GM11168 (cell line): ENCODE measurements at regions not wholly inside any gene's neighbourhood (a gene's known extent, or its start where the extent isn't known, plus 50 kb on each side); places are given as distances from the start of the nearest gene placed in this dataset.
"Not testable (repeated sequence)": the region's sequence is repeated elsewhere in the genome, so short reads cannot be mapped to it uniquely, and the experiment has no call there.

Source experiments
- in situ Hi-C: fragments of 300-500 bp; cut with MboI; formaldehyde crosslinking; loops from one replicate; pipeline ENCODE4 v1.12.0; 2022; ENCODE audit warnings: low sequenced_read_pairs; ENCODE audit not compliant: unreplicated experiment

DNA sequence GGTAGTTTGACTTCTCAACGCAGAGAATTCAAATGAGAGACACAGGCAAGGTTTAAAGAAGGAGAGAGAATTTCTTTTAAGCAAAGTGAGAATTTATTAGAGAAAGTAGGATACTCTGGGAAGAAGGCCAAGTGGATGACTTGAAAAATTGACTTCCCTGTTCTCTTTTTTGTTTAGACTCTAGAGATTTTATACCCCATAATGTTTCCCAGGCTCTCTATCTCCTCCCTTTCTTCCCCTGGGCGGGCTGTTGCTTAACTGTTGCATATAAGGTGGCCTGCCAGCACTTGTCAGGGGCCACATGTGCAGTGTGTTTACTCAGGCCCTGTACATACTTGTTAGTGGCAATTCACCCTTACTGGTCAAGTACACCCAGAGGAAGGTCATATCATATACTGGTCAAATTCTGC is 403.7 kb downstream of the SLC6A15 start:
- in situ Hi-C loops = no loop called here

DNA sequence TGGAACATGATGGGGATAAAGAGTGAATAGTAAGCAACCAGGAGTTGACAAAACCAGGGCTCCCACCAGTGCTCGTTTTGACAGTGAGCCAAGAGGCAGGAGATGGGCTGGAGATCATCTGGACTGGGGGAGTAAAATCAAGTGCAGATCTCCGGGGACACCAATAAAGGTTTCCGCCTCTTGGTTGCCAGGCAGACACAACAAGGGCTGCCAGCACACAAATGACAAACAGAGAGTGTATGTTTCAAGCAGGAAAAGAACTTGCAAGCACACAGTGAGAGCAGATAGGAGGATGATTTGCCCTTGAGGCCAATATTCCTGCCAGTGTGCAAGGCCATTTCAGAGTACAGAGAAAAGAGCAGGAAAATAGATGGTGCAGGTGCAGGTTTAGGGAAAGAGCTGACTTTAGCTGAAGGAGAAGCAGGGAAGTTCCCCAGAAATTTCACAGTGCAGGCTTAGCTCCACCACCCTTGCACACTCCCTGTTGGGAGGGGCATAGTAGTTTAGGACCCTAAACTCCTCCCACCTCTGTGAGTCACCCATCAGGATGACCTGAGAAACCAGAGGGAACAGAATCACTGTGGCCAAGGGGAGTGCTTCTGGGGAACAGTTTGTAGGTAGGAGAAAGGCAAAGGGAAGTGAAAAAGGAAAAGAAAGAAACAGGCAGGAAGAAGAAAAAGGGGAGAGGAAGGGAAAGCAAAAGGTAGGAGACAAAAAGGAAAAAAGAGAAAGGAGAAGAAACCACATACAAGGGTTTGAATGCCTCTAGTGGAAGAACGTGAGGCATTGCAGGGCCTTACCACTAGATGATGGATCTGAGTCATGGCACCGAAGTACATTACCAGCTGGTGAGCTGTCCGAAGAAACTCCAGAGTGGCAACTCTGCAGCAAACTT is 404.4 kb downstream of the SLC6A15 start:
- in situ Hi-C loops = no loop called here

DNA sequence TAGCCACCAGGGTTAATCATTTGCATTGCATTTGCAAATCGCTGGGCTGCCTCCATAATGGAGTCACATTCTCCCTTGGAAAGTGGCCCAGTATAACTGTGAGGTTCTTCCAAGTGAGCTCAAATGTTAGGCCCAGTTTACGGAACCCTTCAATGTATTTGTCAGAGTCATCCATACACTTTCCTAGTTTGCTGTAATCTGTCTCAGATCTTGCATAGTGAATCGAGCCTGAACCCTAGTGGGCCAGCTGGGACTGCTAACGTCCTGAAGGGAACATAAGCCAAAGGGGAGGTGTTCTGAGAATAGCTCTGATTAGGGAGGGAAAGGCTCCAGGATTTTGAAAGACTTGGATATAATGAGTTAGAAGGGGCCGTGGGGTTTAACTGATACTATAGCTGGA is 406.3 kb downstream of the SLC6A15 start:
- in situ Hi-C loops = no loop called here

DNA sequence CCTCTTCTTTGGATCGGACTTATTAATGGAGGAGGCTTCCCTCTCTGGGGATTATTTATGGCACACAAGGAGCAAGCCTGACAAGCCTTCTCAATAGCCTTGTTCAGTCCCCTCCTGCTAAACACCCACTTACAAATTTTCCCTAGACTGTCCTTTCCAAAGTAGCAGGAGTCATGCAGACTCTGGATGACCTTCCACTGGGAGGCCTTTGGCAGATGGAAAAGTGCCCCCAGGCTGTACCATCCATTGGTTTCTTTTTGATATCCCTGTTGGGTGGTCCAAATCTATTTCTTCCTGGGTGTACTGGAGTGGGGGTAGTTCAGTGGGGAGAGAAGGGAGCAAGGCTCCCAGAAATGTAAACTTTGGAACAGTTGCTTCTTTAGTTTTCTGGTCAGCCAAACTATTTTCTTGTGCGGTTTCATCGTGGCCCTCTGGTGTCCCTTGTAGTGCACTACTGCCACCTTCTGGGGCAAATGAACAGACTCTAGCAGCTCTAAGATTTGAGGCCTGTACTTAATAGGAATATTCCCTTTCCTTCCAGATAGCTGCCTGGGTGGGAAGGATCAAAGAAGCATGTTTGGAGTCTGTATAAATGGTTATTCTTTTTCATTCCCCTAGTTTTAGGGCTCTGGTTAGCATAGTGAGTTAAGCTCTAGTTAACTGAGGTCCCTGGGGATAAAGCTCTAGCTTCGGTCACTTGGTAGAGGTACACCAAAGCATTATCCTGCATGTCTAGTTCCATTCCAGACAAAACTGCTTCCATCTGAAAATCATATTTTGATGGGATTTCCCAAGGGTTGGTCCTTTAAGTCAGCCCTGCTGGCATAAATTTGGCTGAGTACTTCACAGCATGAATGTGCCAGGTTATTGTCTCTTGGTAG is 409.5 kb downstream of the SLC6A15 start:
- in situ Hi-C loops = no loop called here

DNA sequence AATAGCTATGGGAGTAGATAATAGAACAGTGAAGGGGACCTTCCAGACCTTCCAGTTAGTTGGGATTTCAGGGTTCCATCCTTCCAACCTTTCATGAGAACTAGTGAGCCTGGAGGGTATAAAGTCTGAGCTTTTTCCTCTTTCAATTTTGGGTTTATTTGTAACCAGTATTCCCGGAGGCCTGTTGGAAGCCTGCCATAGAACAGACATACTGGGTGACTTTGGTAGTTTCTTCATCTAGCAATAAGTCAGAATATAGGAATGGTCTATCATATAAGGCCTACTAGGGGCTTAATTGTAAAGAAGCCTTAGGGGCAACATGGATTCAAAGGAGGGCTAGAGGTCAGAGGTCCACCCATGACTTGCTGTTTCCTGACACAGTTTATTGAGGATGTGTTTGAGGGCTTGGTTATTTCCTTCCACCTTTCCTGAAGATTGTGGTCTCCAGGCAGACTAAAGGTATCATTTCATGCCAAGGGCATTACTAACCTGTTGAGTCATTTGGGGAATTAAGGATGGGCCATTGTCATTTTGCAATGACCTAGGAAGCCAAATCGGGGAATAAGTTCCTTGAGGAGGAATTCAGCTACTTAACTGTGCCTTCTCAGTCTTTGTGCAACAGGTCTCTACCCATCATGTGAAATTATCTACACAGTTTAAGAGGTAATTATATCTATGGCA is 410.3 kb downstream of the SLC6A15 start:
- in situ Hi-C loops = no loop called here

DNA sequence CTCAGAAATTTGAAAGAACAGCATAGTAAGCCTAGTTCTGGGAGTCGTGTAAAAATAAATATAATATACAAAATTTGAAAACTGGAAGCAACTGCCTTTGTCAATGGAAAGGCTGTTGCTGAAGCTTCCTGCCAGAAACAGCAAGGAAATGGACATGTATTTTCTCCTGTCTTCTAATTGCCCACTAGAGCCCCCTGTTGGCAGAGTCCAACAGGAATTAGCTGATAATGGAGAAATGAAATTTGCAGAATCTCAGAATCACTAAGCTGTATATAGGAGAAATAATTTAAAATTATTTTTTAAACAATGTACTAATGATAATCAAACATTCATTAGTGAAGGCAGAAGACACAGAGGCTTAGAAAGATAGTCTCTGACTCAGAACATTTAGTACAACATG is 414.8 kb downstream of the SLC6A15 start:
- in situ Hi-C loops = no loop called here

DNA sequence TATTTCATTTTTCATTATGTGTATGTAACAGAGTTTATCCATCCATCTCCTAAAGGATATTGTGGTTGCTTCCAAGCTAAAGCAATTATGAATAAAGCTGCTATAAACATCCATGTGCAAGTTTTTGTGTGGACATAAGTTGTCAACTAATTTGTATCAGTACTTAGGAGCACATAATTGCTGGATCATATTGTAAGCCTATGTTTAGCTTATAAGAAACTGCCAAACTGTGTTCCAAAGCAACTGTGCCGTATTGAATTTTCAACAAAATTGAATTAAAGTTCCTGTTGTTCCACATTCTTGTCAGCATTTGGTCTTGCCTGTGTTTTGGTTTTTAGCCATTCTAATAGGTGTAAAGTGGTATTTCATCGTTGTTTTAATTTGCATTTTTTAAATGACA is 416.9 kb downstream of the SLC6A15 start:
- in situ Hi-C loops = no loop called here

DNA sequence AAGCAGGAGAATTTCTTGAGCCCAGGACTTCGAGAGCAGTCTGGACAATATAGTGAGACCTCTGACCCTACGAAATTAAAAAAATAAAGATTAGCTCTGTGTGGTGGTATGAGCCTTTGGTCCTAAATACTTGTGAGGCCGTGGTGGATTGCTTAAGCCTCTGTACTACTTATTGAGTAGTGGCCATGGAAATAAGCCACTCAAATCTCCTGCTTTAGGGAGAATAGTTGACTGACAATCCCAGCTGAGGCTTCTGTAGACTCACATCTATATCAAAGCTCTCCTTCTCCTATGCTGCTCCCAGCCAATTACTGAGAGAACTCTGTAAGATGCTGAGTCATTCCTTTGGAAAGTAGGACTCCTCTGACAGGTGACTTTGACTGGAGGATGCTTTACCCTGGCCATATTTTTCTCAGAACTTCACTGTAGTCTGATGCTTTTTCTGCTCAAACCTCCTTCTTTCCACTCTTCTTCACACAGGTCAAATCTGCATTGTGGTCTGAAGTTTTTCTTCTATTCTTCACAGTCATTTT is 420.2 kb downstream of the SLC6A15 start:
- in situ Hi-C loops = no loop called here

DNA sequence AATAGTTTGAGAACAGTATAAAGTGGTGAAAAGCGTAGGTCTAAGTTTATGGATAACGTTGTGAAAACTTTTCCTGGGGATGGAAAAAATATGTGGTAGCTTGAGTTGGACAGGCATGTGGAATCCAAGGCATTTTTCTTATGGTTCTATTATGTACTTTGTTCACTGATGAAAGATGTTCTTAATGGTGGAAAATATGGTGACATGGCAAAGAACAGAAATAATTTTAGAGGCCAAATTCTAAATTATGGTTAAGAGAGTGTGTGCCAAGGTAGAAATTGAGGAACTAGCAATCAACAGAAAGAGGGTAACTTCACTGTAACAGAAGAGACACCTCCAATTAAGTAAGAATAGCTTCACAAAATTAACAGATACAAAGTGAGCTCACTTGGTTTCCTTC is 427.8 kb downstream of the SLC6A15 start:
- in situ Hi-C loops = no loop called here

DNA sequence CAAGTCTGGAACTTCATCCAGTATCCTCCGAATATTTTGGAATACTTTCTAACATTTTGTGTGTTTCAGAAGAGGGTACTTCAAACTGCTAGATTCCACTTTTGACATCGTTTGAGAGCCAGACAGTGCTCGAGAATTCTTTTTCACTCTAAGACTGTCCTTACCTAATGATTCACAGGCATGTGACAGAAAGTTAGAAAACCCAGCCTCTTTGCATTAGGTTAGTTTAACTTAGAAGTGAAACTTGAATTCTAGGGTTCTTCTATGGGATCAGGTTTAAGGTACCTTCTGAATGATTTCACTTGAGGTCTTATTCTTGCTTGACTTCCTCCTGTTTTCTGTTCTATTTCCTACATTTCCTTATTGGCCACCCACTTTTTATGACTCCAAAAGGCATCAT is 431.8 kb downstream of the SLC6A15 start:
- in situ Hi-C loops = no loop called here

DNA sequence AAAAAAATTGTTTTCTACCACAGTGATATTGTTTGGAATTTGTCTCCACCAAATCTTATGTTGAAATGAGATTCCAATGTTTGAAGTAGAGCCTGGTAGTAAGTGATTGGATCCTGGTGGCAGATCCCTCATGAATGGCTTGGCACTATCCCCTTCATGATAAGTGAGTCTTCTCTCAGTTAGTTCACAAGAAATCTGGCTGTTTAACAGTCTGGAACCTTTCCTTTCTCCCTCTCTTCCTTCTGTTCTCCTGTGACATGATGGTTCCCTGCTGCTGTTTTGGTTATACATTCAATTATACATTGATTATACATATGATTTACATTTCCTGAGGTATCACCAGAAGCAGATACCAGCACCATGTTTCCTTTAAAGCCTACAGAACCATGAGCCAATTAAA is 442.2 kb downstream of the SLC6A15 start:
- in situ Hi-C loops = no loop called here

DNA sequence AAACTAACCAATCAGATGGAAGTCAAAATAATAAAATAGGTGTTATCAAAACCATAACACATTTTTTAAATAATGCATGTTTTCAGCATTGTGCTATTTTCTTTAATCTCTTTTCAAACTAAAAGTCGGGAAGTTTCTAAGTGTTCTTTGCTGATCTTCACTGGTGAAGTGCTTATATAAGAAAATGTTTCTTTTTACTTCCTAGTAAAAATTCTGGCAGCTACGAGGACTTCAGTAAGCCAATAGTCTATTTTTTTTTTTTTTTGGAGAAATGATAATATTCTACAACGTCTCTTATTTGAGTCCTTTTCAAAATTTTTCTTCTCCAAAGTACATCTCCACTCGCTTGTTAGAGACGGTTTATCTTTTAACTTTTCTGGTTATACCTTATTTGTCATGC is 448.0 kb downstream of the SLC6A15 start:
- in situ Hi-C loops = no loop called here

DNA sequence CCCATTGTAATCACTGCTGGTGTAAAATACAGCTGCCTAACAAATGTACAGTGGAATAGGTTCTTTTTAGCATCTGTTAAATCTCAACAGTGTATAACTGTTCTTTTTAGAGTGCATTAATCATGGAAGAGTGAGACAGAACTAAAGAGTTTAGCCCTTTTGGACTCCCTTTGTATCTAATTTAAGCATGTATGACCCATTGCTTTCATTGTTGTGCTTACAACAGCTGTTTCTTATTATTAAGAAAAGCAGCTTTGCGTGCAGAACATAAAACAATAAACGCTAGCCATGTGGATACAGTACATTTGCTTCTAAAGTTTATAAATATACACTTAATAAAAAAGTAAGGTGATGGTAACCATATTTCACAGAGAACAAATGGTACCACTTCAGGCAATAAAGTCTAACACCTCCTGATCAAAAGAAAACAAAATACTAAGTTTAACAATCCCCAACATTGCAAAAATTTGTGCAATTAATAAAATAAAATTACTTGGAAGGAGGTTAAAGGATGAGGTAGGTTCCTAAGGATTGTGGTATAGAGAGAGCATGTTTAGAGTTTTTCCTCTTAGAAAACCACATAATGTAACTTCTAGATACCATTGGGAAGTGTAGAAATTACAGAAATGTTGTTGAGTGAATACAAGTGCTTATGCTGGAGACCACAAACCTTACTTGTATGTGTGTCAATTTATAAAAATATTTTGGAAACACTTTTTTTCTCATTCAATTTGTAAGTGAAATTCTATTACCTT is 448.7 kb downstream of the SLC6A15 start:
- in situ Hi-C loops = no loop called here

DNA sequence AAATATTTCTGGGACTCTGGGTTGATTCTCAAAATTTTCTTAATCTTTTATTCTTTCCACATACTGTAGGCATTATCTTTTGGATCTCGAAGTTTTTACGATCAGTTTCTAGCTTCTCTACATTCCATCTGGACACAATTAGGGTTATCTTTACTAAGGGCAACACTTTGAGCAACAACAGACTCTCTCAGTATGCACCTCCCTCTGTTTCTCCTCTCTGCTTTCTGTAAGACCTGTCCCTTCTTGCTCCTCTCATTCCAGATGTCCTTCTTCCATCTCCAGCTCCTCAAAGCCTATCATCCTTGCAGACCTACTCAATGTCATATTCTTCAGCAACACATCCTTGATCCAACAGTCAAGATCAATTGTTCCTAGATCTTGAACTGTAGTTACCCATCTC is 457.0 kb downstream of the SLC6A15 start:
- in situ Hi-C loops = no loop called here

DNA sequence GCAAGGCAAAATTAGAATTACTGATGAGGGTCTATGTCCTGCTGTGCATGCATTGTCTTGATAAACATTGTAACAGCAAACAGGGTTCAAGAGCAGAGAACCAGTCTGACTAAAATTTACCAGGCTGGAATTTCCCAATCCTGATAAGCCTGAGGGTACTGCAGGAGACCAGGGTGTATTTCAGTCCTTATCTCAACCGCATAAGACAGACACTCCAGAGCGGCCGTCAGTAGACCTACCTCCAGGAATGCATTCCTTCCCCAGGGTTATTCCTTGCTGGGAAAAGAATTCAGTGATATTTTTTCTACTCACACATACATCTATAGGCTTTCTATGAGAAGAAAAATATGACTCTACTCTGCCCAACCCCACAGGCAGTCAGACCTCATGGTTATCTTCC is 466.1 kb downstream of the SLC6A15 start:
- in situ Hi-C loops = not testable (repeated sequence)

DNA sequence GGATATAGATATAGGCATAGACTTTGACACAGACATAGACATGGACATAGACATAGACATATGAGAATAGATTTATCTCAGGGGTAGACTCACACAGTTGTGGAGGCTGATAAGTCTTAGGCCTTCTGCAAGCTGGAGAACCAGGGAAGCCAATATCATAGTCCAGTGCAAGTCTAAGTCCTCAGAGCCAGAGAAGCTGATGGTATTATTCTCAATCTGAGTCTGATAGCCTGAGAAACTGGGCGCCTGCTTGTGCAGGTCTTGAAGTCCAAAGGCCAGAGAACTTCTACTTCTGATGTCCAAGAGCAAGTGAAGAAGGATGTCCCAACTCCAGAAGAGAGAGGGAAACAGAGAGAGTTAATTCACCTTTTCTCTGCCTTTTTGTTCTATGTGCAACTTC is 476.5 kb downstream of the SLC6A15 start:
- in situ Hi-C loops = no loop called here

DNA sequence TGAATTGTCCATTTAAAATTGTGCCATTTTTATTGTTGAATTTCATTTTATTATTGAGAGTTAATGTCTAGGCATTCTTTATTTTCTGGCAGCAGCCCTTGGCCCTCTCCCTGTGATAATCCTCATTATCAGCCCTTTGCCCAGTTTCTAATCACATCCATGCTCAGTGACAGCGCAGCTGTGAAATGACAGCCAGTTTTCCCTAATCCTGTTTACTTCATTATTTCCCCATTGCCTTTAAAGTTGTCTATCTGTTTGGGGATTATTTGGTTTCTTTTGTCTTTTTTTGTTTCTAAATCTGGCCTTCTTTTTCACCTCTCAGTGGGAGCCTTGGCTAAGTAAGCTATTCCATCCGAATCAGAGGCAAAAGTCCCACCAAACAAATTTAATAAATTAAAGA is 476.9 kb downstream of the SLC6A15 start:
- in situ Hi-C loops = no loop called here

DNA sequence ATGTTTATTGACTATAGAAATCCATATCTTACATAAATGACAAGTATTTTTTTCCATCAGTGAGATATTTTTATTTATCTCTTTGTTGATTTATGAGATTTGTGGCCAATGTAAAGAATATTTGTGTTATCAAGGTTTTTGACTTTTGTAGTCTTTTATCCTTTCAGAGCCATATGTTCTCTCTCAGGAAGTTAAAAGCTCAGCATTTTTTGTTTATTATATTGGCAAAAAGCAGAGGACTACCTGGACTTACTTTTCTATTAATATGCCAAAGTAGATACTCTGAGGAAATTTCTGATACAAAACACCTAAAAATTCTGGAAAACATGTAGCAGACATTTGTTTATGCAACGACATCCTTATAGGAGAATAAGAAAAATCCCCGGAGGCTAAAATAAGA is 490.3 kb downstream of the SLC6A15 start:
- in situ Hi-C loops = no loop called here

DNA sequence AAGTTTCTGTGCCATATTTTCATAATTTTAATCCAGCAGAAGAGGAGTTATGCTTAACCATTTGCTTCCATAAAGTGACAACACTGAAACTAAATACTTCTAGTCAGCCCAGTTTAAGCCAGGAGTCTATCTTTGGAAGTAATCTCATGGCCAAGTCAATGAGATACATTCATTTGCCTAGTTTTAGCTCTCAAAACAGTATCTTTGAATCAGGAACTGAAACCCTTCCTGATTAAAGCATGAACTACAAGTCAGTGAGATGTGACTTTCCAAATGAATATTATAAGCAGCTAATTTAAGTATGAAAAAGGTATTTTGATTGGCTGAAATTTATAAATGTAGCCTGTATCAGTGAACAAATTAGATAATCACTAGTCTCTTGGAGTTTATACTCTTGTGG is 491.5 kb downstream of the SLC6A15 start:
- in situ Hi-C loops = no loop called here

DNA sequence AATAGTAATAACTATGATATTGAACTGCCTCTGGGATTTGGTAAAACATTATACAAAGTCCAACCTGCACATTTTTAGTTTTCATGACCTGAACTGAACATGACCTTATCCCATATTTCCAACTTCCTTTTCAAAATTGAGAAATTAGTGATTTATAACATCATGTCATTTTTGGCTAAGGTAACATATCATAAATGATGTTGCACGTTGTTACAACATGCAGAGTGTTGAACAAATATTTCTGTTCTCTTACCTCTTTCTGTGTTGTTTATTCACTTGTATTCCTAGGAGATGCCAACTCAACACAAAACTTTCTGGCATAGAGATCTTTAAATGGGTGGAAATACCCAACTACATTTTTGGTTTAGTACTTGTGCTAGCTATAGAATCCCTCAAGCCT is 496.0 kb downstream of the SLC6A15 start:
- in situ Hi-C loops = no loop called here
